GM10248 (cell line): ENCODE measurements at regions not wholly inside any gene's neighbourhood (a gene's known extent, or its start where the extent isn't known, plus 50 kb on each side); places are given as distances from the start of the nearest gene placed in this dataset.

ENCODE experiments used
- CTCF ChIA-PET: fragments of 300-600 bp; sonication (Branson Sonifier 250); formaldehyde crosslinking; extraction: SDS; loops from one replicate; lab custom pipeline; 2021; ENCODE audit warnings: antibody characterized with exemption; lab: Yijun Ruan, JAX
- POLR2A ChIA-PET: fragments of 350-650 bp; sonication (Branson Sonifier 250); formaldehyde crosslinking; extraction: SDS; loops from one replicate; lab custom pipeline; 2020; ENCODE audit warnings: antibody characterized with exemption; lab: Yijun Ruan, JAX
- DNase-seq: peaks from one replicate; pipeline ENCODE4 v3.0.0; 2012; ENCODE audit errors: extremely low spot score
- TF ChIP-seq, protein P1 (sequence below): IDR thresholded peaks from 2 replicates; pipeline ENCODE4 v1.5.1; 2012; ENCODE audit warnings: mild to moderate bottlenecking, low read depth; ENCODE audit errors: extremely low read depth, missing control alignments, control extremely low read depth

DNA sequence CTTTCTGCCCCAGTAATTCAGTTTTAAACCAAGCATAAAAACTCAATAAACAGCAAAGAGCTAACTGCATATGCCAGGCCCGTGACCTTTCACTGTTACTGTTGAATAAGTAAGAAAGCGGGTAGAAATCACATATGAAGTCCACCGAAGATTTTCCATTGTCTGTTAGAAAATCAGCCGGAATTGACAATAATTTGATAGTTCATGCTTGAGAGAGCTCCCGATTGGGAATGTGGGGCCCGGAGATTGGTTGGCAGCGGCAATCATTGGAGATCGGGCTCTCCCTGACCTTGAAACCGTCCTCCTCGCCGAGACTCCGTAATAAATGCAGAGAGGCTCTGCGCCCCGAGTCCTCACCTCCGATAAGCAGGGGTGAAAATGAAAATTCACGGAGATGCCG is 709.6 kb downstream of the BRD1 start:
- no peak for DNase-seq
- ChIA-PET CTCF (no interaction called here), POLR2A (no interaction called here)
- TF ChIP-seq, protein P1, sequence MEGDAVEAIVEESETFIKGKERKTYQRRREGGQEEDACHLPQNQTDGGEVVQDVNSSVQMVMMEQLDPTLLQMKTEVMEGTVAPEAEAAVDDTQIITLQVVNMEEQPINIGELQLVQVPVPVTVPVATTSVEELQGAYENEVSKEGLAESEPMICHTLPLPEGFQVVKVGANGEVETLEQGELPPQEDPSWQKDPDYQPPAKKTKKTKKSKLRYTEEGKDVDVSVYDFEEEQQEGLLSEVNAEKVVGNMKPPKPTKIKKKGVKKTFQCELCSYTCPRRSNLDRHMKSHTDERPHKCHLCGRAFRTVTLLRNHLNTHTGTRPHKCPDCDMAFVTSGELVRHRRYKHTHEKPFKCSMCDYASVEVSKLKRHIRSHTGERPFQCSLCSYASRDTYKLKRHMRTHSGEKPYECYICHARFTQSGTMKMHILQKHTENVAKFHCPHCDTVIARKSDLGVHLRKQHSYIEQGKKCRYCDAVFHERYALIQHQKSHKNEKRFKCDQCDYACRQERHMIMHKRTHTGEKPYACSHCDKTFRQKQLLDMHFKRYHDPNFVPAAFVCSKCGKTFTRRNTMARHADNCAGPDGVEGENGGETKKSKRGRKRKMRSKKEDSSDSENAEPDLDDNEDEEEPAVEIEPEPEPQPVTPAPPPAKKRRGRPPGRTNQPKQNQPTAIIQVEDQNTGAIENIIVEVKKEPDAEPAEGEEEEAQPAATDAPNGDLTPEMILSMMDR, result no peak

DNA sequence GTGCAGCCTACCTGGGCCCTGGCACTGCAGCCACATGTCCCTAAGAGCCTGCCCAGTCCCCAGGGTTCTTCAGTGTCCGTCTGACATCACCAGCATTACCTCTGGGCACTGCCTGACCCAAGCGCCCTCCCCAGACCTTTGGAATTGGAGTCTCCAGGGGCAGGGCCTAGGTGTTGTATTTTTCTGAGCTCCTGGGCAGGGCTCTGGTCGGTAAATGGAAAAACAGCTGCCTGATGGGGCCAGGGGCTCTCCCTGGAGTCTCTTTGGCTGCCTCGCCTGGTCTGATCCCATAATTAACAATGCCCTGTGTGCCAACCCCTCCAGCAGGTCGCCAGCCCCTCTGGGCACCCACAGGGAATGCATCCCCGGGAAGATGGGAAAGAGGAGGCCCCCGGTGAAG is 710.2 kb downstream of the BRD1 start:
- POLR2A ChIA-PET, result no interaction called here
- CTCF ChIA-PET, result no interaction called here
- TF ChIP-seq, protein P1, result no peak
- no peak for DNase-seq

DNA sequence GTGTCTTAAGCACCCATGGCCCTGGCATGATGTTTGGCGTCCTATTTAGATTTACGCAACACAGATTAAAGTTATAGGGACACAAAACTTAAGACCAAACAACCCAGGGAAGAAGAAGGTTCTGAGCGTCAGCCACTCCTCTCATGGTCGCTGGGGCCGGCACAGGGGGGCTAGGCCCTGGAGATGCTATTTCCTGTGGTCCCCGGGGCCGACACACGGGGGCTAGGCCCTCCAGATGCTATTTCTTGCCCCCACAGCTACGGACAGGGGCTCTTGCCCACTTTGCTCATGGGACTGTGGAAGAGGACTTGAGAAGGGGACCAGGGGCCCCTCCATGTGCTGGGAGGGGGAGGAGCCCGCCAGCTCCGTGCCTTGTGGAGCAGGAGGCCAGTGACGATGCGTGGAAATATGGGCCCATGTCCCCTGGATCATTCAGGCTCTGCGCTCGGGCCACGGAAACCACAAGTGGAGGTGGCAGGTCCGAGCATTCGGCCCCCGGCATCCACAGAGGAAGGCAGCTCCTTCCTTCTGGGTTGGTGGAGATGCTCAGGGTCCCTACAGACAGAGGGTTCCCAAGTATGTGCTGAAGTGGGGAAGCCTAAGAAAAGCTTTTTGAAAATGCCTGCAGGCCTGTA is 711.1 kb downstream of the BRD1 start:
- ChIA-PET POLR2A (no interaction called here), CTCF (no interaction called here)
- DNase-seq, result no peak
- TF ChIP-seq, protein P1, result no peak

DNA sequence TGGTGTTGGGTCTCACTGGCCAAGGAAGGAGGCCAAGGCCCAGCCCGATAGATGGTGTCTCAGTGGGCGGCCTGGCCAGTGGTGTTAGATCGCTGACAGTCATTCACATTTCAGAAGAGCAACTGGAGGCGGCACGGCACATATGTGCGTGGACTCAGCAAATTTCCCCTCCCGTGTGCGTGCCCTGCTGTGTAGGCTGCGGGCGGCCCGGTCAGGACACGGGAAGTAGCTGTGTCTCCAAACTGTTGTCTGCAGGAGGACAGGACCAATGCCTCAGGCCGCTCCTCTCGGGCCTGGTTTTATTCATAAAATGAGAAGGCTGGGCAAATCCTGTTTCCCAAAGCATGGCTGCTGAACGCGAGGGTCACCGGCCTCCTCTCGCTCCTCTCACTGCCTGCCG is 711.7 kb downstream of the BRD1 start:
- TF ChIP-seq, protein P1, result no peak
- CTCF ChIA-PET, result no interaction called here
- POLR2A ChIA-PET, result no interaction called here
- DNase-seq, result no peak

DNA sequence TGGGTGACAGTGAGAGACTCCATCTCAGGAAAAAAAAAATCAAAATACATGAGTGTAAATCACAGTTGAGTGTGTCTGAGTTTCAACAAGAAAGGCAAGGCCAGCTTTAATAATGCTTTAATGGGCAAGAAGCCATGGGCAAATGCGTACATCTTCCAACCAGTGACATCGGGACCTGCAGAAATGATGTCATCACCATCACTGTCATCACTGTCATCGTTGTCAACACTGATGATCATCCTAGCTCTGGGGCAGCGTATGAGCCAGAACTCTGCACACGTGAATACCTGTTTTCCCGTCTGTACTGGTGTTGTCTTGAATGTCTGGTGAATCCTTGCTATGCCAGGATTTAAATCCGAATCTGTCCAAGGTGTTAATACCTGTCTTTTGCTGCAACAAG is 712.5 kb downstream of the BRD1 start:
- no peak for DNase-seq
- POLR2A ChIA-PET, result no interaction called here
- TF ChIP-seq, protein P1, result no peak
- CTCF ChIA-PET, result no interaction called here

DNA sequence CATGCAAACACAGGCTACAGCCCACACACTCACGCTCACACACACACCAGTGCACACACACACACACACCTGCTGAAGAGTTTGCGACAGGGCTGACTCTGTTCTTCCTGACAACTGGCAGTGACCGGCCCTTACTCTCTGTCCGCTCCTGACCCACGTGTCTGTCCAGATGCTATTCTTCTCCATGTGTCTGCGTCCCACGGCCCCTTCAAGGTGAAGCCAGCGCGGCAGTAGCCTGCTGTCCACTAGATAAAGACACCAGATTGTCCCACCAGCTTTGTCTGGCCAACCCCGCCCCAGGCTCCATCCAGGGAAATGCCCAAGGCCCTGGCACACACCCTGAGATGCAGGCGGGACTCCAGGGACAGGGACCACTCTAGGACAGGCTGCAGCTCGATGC is 713.9 kb downstream of the BRD1 start:
- TF ChIP-seq, protein P1, result no peak
- ChIA-PET CTCF (no interaction called here), POLR2A (no interaction called here)
- no peak for DNase-seq
